HUES48 (cell line): ENCODE measurements at regions not wholly inside any gene's neighbourhood (a gene's known extent, or its start where the extent isn't known, plus 50 kb on each side); places are given as distances from the start of the nearest gene placed in this dataset.

ENCODE experiments used
- H3K27ac ChIP-seq: one replicate; pipeline ENCODE4 v1.7.0; 2013; ENCODE audit warnings: low read depth, low read length, inconsistent platforms
- H3K27me3 ChIP-seq: 2 replicates; pipeline ENCODE4 v1.6.1; 2013; ENCODE audit warnings: mild to moderate bottlenecking, low read length; ENCODE audit not compliant: control insufficient read depth, insufficient read depth
- H3K36me3 ChIP-seq: 2 replicates; pipeline ENCODE4 v1.6.1; 2013; ENCODE audit warnings: low read length; ENCODE audit not compliant: control insufficient read depth, insufficient read depth
- H3K4me1 ChIP-seq: 2 replicates; pipeline ENCODE4 v1.6.1; 2013; ENCODE audit warnings: mild to moderate bottlenecking, low read length; ENCODE audit not compliant: control insufficient read depth, insufficient read depth
- H3K4me3 ChIP-seq: 2 replicates; pipeline ENCODE4 v1.5.1; 2013; ENCODE audit warnings: mild to moderate bottlenecking, low read depth, low read length
- H3K9ac ChIP-seq: 2 replicates; pipeline ENCODE4 v1.6.1; 2013; ENCODE audit warnings: mild to moderate bottlenecking, low read depth, low read length, moderate library complexity
- H3K9me3 ChIP-seq: 2 replicates; pipeline ENCODE4 v1.6.1; 2013; ENCODE audit warnings: low read length; ENCODE audit not compliant: control insufficient read depth, insufficient read depth

GRCh38 chr9:129313331-129313955, 135.4 kb upstream of the IER5L start:
- no peak overlapping the region for H3K9ac ChIP-seq
- no peaks in the 10 kb centered on the region for H3K9me3 ChIP-seq
- no peaks in the 10 kb centered on the region for H3K36me3 ChIP-seq
- no peaks in the 10 kb centered on the region for H3K27me3 ChIP-seq
- H3K4me1 ChIP-seq = no peaks in the 10 kb centered on the region
- no peak overlapping the region for H3K4me3 ChIP-seq
- no peak overlapping the region for H3K27ac ChIP-seq

DNA sequence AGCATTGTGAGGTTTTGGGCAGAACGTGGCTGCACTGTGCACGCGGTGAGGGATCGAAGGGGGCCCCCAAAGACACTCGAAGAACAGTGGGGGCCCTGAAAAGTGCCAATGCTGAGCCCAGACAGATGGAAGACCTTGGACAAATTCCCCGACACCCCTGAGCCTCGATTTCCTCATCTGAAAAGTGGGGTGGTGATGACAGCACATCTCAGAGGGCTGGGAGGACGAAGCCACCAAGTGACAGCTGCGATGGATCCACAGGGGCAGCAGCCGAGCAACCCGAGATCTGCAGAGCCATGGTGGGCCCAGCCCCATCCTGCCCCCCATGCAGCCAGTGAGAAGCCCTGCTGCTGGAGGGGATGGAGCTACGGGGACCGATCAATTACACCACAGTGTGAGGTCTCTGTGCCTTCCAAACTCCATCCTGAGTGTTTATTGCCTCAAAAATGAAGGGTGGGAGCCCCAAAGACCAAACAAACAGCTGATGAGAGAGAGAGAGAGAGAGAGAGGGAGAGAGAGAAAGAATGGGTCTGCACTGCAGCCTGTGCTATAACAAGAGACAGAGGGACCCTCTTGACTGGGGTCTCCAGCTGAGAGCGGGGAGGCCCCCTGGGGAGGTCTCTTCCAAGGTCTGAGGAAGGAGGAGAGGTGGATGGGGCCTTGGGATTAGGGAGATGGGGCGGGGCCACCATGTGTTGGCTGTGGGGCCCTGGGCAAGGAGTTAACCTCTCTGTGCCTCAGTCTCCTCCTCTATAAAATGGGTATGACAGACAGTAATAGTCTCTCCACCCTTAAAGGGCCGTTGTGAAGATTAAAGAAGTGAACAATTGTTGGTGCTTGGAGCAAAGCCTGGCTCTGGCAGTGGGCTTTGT, 134.4 kb upstream of the IER5L start:
- Histone ChIP-seq H3K36me3 (no peaks in the 10 kb centered on the region), H3K9ac (no peak overlapping the region), H3K27me3 (no peaks in the 10 kb centered on the region), H3K27ac (no peak overlapping the region), H3K4me3 (no peak overlapping the region), H3K9me3 (no peaks in the 10 kb centered on the region), H3K4me1 (no peaks in the 10 kb centered on the region)

GRCh38 chr9:129311643-129312042, 133.6 kb upstream of the IER5L start:
- H3K4me1 ChIP-seq = no peaks in the 10 kb centered on the region
- no peak overlapping the region for H3K9ac ChIP-seq
- no peaks in the 10 kb centered on the region for H3K27me3 ChIP-seq
- H3K4me3 ChIP-seq = no peak overlapping the region
- H3K27ac ChIP-seq = no peak overlapping the region
- no peaks in the 10 kb centered on the region for H3K9me3 ChIP-seq
- no peaks in the 10 kb centered on the region for H3K36me3 ChIP-seq

GRCh38 chr9:129310666-129311350, 132.7 kb upstream of the IER5L start:
- Histone ChIP-seq H3K4me3 (no peak overlapping the region), H3K27me3 (no peaks in the 10 kb centered on the region), H3K4me1 (no peaks in the 10 kb centered on the region), H3K9me3 (no peaks in the 10 kb centered on the region), H3K27ac (no peak overlapping the region), H3K36me3 (no peaks in the 10 kb centered on the region), H3K9ac (no peak overlapping the region)

GRCh38 chr9:129309906-129310305, 131.8 kb upstream of the IER5L start:
- H3K4me1 ChIP-seq = no peaks in the 10 kb centered on the region
- H3K27me3 ChIP-seq = no peaks in the 10 kb centered on the region
- H3K9me3 ChIP-seq = no peaks in the 10 kb centered on the region
- no peak overlapping the region for H3K9ac ChIP-seq
- H3K4me3 ChIP-seq = no peak overlapping the region
- H3K27ac ChIP-seq = no peak overlapping the region
- H3K36me3 ChIP-seq = no peaks in the 10 kb centered on the region

DNA sequence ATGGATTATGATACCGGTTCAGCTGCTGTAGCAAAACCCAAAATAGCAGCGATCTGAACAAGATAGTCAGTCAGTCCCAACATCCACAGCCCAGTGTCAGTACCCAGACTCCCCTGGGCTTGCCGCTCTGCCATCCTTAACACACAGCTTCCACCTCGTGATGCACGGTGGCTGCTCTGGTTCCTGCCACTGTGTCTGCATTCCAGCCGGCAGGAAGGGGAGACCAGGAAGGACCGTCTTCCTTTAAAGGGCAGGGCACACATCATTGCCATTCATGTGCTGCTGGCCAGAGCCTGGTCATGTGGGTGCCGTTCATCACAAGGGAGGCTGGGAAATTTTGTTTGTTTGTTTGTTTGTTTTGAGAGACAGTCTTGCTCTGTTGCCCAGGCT, 131.0 kb upstream of the IER5L start:
- Histone ChIP-seq H3K4me3 (no peak overlapping the region), H3K27ac (no peak overlapping the region), H3K9ac (no peak overlapping the region), H3K9me3 (no peaks in the 10 kb centered on the region), H3K4me1 (no peaks in the 10 kb centered on the region), H3K27me3 (no peaks in the 10 kb centered on the region), H3K36me3 (no peaks in the 10 kb centered on the region)

DNA sequence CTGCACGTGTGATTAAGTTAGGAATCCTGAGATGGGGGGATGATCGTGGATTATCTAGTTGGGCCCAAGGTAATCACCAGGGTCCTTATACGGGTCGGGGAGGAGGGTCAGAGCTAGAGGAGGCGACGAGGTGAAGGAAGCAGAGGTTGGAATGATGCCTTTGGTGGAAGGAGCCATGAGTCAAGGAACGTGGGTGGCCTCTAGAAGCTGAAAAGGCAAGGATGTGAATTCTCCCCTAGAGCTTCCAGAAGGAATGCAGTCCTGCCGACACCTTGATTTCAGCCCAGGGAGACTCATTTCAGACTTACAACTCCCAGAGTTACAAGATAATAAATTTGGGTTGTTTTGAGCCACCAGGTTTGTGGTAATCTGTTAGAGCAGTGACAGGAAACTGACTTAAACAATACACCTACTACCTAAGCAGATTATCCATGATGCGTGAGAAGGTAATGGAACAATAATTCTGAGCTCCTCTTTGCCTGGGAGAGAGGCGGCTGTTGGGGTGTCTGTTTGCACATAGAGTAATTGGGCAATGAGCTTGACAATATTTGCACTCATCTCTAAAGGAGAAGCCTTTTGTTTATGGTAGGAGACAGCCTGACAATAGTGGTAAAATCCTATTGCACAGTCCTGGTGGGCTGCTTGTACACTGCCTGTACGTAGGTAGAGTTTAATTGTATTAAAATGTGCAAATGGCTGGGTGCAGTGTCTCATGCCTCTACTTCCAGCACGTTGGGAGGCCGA, 129.3 kb upstream of the IER5L start:
- no peak overlapping the region for H3K4me3 ChIP-seq
- no peak overlapping the region for H3K27ac ChIP-seq
- H3K27me3 ChIP-seq = no peaks in the 10 kb centered on the region
- no peaks in the 10 kb centered on the region for H3K36me3 ChIP-seq
- H3K9me3 ChIP-seq = peaks cover 4% of the 10 kb centered on the region
- no peaks in the 10 kb centered on the region for H3K4me1 ChIP-seq
- no peak overlapping the region for H3K9ac ChIP-seq

- no peak overlapping the region for H3K27ac ChIP-seq
- H3K27me3 ChIP-seq = no peaks in the 10 kb centered on the region
- no peak overlapping the region for H3K4me3 ChIP-seq
- H3K36me3 ChIP-seq = no peaks in the 10 kb centered on the region
- no peak overlapping the region for H3K9ac ChIP-seq
- no peaks in the 10 kb centered on the region for H3K4me1 ChIP-seq
- peaks cover 8% of the 10 kb centered on the region for H3K9me3 ChIP-seq
Measured at GRCh38 chr9:129306318-129306973, 128.4 kb upstream of the IER5L start.

DNA sequence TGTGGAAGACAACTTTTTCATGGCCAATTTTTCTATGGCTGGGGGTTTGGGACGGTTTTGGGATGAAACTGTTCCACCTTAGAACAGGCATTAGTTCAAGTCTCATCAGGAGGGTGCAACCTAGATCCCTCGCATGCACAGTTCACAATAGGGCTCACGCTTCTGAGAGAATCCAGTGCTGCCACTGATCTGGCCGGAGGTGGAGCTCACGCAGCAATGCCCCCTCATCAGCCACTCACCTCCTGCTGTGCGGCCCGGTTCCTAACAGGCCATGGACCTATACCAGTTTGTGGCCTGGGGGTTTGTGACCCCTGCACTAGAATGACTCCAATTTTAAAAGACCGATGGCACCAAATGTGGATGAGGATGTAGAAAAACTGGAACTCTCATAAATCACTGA, 127.2 kb upstream of the IER5L start:
- Histone ChIP-seq H3K4me1 (no peaks in the 10 kb centered on the region), H3K36me3 (no peaks in the 10 kb centered on the region), H3K27ac (no peak overlapping the region), H3K9me3 (peaks cover 8% of the 10 kb centered on the region), H3K9ac (no peak overlapping the region), H3K4me3 (no peak overlapping the region), H3K27me3 (no peaks in the 10 kb centered on the region)

DNA sequence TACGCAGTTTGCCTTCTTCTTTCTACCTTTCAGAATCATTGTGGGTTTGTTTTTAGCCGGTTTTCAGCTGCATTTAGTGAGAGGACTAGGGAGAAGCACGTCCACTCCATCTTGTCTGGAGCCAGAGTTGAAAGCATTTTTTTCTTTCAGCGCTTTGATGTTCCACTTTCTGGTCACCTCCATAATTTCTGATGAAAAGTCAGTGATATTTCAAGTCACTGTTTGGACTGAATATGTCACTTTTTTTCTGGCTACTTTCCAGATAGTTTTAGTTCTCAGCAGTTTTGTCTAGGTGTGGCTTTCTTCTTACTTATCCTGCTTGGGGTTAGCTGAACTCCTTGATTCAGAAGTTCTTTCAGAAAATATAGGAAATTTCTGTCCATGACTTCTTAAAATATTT, 123.9 kb upstream of the IER5L start:
- no peaks in the 10 kb centered on the region for H3K36me3 ChIP-seq
- H3K27ac ChIP-seq = no peak overlapping the region
- no peaks in the 10 kb centered on the region for H3K4me1 ChIP-seq
- peaks cover 8% of the 10 kb centered on the region for H3K9me3 ChIP-seq
- no peak overlapping the region for H3K9ac ChIP-seq
- no peak overlapping the region for H3K4me3 ChIP-seq
- no peaks in the 10 kb centered on the region for H3K27me3 ChIP-seq
